Umbilical cord (tissue), 1 donor: ENCODE measurements at regions not wholly inside any gene's neighbourhood (a gene's known extent, or its start where the extent isn't known, plus 50 kb on each side); places are given as distances from the start of the nearest gene placed in this dataset.
"Not testable (repeated sequence)": the region's sequence is repeated elsewhere in the genome, so short reads cannot be mapped to it uniquely, and the experiment has no call there.

Experiments used
- DNase-seq: peaks from one replicate; pipeline ENCODE4 v3.0.0-alpha.2; 2015; ENCODE audit warnings: low spot score

DNA sequence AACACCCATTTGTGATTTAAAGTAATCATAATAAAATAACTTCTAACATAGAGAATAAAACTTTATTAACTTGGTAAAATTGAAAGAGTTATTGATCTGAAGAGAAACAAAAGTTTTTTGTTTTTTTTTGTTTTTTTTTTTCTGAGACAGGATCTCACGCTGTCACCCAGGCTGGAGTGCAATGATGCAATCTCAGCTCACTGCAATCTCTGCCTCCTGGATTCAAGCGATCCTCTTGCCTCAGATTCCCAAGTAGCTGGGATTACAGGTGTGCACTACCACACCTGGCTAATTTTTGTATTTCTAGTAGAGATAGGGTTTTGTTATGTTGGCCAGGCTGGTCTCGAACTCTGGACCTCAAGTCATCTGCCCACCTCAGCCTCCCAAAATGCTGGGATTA, 116.5 kb upstream of the SPATA31D4 start:
- not testable (repeated sequence) for DNase-seq

DNA sequence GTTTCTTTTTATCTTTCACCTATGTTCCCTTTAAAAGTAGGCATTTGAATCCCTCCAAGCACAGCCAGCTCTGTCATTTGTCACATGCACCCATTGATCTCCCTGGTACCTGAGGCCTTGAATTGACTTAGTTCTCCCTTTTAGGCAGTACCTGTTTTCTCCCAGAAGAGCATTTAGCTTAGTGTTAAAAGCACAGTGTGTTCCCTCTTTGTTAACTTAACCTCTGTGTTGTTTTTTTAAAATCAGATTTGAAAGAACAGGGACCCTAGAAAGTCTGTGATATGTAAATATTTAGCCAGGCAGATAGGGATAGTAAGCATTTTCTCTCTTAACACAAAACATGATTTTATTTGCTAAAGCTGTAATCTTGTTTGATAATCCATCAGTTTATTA, 113.8 kb upstream of the SPATA31D4 start:
- no peak for DNase-seq

DNA sequence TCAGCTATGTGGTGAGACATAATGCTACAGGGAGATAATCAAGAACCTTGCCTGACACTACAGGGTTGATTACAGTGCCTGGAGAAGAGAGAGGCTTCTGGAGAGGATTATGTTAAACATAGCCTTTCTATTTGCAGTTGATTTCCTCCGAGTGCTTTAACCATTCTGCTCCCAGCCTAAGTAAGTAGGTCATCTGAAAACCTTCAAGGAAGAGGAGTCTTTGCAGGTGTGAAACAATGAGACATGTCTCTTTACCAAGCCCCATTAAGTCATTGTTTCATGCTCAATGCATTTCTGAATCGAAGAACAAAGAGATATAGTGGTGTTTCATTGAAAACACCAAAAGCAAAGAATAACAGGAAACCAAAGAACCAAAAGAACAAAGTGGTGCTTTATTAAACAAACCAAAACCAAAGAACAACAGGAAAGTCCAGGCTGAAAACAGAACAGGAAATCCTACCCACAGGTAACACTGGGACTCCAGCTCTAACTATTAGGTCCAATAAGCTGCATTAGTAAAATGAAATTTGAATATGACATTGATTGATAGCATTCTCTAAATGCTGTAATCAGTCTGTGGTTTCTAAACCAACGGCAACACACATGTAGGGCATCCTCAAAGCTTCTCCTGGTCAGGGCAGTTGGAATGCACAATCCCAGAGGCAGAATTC, 113.3 kb upstream of the SPATA31D4 start:
- DNase-seq: peak; percentile 61

DNA sequence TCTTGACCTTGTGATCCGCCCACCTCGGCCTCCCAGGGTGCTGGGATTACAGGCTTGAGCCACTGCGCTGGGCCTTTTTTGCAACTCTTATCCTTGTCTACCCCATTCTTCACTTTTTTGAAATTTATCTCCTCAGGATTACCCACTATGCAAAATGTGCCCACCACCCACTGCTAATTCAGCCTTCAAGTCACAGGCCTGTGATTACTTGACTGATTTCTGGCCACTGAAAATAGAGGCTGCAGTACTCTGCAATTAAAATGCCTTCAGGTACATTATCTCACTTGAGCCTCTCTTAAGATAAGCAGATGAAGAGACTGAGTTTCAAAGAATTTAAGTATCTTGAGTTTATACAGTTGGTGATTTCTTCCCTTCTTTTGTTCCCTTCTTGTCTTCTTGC, 112.4 kb upstream of the SPATA31D4 start:
- no peak for DNase-seq

DNA sequence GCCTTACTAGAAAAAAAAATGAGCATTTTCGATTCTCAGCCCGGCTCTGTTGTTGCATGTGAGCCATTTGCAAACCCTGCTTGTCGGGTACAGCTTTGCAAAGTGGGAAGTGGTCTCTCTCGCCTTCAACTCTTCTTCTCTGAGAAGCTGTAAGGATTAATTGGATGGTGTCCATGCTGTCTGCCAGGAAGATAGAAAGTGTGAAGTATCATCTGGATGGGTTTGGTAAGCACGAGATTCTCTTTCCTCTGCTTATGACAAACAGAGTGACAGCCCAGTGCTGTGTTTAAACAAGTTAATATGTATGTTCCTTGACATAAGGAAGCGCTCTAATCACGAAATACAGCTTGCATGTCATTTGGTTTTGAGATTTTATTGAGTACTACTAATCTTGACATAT, 109.1 kb upstream of the SPATA31D4 start:
- DNase-seq: no peak

DNA sequence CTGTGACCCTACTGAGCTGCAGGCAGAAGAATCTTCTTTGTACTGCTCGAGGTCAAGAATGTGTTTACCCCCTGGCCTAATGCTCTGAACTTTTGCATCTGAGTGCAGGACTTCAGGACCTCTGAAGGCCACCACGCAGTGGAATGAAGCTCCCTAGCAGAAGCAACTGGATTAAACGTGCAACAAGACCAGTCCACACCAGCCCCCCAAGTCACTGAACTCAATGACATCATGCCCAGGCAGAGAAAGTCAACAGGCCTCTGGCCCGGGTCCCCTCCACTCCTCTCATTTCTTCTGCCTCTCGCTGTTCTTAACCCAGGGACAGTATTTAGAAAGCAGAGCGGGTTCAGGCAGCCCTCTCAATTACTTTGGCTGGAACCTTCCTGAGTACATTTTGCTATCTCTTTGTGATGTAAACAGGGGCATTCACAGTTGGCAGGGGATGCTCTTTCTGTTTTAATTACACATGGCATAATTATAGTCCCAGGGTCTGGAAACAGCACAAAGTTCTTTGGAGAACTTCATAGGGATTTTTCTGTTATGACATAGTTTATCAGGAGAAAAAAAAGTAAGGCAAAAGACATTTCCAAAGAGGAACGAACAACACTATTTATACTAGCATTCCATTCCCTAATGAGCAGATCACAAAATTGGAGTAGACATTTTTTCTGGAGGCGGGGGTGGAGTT, 108.2 kb upstream of the SPATA31D4 start:
- DNase-seq: peak; percentile 42

DNA sequence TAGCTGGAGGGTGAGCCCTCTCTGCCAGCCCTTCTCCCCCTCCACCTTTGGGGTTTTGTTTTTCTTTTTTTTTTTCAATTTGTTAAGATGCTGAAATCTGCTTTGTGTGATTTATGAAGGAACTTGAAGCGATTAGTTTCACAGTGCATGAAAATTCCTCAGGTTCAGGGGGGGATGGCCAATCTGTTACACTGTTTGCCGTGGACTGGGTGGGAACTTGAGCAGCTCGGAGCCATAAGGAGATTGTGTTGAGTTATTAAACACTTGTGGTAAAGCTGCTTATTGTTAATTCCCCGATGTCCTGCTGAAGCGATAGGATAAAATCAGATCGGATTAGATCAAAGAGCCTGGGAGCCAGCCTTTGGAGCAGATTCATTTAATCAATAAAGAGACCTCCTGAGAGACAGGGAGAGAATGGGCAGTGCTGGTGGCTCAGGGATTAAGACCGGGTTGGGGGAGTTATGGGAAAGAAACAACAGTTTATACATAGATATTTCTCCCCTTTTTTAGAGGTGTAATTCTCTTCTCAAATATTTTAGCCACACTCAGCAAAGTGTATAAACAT, 105.8 kb upstream of the SPATA31D4 start:
- no peak for DNase-seq

DNA sequence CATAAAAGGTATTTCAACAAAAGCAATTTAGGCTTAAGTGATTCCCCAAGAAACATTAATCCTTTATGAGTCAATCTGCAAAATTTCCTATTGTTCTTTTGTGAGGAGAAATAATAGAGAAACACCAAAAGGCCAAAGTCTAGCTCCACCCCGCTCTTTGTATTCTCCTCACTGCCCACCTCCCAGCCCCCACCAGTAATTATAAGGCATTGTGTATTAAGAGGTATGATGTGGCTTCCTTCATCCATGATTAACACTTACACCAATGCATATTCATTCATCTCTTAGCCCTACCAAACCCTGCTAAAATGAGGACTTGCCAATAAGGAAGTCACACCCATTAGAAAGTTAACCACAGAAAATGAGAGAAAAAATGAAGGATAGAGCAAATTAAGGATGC, 105.3 kb upstream of the SPATA31D4 start:
- no peak for DNase-seq

DNA sequence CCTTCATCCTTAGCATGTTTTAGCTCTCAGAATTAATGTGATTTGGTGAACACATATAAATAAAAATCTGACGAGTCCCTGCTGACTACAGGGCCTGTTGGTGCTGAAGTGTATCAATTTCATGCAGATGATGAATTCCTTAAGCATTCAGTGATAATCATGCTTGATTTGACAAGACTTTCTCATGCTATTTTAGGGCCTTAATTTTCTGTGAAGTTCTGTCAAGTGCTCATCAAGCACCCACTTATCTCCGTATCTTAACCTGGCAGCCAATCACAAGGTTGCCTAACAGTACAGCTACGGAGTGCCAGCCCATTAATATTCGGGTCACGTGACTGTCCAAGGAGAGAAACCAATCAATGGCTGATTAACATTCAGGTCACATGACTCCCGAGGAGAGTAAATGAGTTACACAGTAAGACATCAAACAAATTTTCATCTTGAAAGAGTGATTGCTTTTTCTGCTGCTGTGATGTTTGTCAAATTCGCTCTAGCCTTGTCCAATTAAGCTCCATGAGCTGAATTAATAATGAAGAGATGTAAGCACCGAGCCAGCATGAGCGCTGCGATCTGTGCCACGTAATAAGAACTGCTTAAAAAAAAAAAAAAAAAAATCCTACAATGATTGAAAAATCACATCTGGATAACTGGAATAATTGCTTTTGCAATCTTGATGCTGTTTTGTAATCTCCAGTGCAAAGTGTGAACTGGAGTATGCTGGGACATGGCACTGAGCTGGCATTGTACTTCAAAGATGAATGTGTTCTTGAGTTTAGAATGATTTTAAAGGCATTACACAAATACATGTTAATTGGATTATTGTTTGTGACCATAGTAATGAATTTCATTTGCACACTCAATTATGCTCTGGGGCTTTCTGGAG, 104.3 kb upstream of the SPATA31D4 start:
- DNase-seq: no peak

DNA sequence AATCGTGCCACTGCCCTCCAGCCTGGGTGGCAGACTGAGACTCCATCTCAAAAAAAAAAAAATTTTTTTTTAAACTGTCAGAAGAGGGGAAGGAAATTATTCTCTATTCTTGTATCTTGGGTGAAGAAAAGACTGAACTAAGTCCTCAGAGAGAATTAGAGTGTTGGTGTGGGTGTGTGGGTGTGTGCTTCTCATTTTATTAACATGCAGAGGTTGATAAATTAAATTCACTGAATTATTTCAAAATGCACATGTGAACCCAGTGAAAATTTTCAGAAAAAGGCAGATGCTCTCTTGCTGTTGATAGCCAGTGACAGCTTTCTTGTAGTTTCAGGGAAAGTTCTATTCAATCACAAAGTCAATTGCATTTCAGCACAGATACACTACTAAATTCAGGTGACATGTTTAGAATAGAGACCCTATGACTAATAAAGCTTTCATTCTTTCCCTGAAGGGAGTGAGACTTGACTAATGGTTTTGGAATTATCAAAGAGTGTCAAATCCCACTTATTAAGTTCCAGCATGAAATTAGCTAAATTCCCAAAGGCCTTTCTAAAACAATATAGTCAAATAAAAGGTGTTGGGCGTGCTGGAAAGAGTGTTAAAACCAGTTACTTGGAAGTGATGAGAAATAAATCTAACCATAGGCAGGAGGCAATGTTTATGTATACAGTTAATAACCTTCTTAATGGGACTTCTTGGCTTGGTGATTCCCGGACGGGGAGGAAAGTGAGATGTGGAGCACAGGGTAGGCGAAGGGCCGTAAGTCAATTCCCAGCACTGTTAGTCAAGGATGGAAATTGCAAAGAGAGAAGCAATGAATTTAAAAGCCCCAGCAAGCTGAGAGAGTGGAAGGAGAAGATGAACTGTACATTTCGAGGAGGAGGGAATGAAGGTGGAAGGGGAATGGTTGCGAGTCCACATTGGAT, 103.2 kb upstream of the SPATA31D4 start:
- DNase-seq: no peak

DNA sequence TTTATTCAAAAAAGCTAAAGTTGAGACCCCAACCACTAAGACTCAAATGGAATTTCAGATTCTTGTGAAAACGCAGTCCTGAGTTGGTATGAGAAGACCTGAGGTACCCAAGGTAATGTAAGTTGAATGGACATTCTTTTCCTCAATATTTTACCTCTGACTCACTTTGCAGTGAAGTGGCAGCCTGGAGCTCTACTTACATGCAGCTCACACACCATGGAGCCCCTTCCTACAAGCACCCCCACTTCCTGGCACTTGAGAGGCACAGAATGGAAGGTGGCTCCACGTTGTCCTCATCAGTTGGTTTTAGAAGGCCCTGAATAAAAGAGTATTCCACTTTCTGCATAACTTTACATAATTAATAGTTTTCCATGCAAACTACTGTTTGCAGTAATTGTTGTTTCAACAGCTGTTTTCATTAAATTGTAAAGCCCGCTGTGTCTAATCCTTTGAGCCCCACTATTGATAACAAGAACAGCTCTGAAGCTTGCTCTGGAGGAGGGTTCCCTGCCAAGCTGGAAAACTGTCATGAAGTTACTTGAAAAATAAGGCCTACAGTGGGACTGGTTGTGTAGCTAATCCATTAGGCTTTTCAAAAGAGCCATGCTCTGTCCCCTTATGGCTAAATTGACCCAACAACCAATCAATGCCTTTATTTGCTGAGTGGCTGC, 102.2 kb upstream of the SPATA31D4 start:
- DNase-seq: no peak

DNA sequence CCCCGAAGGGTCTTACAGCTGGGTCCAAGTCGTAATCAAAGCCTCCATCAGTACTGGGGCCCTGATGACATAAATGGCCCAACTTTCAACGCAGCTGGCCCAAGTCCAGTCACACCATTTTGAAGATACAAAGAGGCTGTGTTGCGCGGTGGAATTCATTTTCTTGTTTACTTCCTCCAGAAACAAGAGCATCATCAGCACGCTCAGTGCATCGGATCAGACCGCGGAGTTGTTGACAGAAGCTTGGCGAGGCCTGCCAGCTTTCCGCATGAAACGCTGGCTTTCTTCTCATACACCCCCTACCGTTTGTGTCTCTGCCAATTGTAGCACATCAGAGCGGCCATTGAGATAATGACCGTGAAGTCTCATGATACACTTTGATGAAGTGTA, 101.7 kb upstream of the SPATA31D4 start:
- DNase-seq: no peak

DNA sequence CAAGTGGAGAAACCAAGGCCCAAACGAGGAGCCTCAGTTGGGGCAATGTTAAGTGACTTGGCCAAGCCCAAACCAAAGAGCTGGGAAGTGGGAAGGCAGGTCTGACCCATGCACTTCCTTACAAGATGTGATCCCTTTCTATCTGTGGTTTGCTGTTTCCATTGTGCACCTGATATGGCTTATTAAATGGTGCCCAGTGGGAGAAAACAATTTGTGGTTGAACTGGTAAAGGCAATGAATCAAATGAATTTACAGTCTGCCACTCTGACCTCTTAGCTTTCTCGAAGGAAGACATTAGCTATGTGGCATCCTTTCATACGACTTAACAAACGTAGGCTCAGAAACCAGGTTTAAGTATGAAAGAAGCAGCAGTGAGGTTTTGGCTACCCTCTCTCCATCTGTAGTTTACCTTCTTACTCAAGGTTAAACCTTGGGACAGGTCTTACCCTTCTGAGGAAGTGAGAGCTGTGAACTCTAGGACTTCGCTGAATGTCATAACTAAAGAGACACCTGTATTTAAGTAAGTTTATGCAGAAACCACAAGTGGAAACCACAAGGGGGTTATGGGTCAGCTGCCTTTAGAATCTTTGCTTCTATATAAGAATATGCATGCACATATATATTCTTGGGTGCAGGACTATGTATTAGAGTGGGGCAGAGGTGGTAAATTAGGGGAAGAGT, 100.5 kb upstream of the SPATA31D4 start:
- no peak for DNase-seq

DNA sequence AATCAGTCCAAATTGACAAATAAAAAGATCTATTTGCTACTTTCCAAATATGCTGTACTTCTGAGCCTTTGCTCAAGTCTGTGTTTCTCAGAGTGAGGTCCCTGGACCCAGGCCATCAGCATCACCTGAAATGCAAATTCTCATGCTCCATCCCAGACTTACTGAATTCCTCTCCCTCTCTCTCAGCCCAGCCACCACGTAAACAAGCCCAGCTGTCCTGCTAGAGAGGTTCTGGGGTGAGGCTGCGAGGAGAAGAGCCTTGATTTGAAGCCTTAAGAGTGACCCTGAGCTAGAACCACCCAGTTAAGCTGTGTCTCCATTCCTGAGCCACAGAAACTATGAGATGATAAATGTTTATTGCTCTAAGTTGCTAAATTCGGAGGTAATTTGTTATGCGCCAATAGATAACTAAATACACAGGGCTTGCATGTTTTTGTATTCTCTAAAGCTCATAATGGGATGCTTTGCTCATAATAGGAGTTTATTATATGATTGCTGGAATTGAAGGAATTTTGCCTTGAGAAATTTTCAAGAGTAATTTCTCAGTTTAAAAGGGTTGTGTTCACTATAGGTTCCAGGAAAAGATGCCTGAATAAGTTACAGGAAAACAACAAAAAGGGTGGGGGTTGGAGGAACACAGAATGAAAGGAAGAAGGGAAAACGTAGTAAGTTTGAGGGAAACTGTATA, 98.9 kb upstream of the SPATA31D4 start:
- DNase-seq: no peak

DNA sequence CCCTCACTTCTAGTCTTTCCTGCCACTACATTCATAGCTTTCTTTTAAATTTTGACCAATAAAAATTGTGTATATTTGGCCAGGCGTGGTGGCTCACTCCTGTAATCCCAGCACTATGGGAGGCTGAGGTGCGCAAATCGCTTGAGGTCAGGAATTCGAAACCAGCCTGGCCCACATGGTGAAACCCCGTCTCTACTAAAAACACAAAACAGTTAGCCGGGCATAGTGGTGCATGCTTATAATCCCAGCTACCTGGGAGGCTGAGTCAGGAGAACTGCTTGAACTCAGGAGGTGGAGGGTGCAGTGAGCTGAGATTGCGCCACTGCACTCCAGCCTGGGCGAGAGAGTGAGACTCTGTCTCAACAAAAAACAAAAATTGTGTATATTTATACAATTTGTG, 97.8 kb upstream of the SPATA31D4 start:
- DNase-seq: not testable (repeated sequence)

DNA sequence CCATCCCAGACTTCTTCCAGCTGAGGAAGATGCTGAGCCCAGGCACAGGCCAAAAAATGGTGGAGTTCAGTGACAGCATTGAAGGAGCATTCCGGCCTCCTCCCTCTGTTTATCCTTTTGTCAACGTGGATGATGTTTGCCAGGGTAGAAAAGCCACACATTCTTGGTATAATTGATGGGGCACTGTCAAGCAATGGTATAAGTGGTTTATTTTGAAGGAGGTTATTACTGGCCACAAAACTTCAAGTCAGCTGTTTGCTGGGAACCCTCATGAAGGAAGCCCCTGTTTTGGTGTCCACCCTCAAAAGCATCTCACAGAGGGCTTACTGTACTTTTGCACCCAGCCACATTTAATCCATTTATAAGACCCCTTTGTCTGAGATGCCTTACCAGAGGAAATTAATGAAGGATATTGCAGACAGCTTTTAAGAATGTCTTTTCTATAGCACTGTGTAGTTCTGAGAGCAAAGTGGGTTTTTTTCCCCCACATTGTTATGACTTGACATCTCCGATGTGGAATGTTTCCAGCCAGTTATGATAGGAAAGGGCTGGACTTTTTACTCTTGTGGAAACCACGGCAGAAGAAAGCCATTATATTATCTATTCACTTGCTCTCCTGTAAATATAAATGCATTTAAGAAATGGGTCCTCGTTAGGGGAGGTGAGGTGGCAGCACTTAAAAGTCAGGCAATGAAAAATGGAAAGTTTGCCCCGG, 95.5 kb upstream of the SPATA31D4 start:
- no peak for DNase-seq

DNA sequence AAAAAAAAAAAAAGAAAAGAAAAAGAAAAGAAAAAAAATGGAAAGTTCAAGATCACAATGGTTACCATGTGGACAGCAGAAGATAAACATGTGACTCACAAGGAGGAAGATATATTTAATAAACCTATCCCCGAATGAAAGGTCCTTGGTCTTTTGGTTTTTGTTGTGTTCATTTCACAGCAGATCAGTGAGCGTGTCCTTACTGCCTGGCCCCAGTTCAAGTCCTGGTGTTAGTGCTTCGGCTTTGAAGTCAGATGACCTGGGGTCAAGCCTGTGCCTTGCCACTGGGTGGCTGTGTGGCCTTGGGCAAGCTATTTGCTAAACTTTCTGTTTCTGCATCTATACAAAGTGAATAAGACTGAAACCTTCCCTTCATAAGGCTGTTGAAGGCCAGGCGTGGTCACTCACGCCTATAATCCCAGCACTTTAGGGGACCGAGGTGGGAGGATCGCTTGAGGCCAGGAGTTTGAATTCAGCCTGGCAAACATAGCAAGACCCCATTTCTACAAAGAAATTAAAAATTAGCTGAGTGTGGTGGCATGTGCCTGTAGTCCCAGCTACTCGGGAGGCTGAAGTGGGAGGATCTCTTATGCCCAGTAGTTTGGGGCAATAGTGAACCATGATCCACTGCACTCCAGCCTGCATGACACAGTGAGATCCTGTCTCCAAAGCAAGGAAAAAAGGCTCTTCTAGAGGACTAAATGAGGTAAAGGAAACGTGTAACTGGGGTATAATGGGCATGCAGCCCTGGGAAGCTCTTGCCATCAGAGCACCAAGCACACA, 94.5 kb upstream of the SPATA31D4 start:
- no peak for DNase-seq

DNA sequence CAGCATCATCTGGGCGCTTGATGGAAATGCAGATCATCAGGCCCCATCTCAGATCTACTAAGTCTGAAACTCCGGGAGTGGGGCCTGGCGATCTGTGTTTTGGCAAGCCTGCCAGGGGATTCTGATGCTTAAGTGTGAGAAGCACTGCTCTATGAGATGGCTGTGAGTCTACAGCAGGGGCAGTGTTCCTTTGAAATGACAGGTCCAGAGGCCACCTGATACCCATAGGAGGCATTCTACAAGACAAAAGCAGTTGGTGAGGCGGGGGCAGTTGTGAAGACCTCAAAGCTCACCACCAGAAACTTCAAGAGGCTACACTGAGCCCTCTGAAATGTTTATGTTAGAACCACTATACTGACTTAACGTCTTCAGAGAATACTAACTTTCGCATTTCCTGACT, 86.9 kb upstream of the SPATA31D4 start:
- DNase-seq: no peak
